ENCODE measurements at regions not wholly inside any gene's neighbourhood (a gene's known extent, or its start where the extent isn't known, plus 50 kb on each side); places are given as distances from the start of the nearest gene placed in this dataset.

- TF ChIP-seq POLR2A (IDR thresholded peaks at IDR 0.05; ENCODE audit: low read depth, low read length) (no peak), POLR2AphosphoS5 (IDR thresholded peaks at IDR 0.05; ENCODE audit: low read depth, low read length) (no peak), TAF1 (IDR thresholded peaks at IDR 0.05; ENCODE audit: borderline replicate concordance, low read depth, low read length) (no peak)
Measured at GRCh38 chr14:34081576-34082136, 130.8 kb upstream of the EGLN3 start.

Measured in GM12892 (cell line).